Ishikawa (cell line): ENCODE measurements at regions not wholly inside any gene's neighbourhood (a gene's known extent, or its start where the extent isn't known, plus 50 kb on each side); places are given as distances from the start of the nearest gene placed in this dataset.

Source experiments
- CREB1 ChIP-seq: IDR thresholded peaks from 2 replicates; pipeline ENCODE4 v1.6.1; 2012; ENCODE audit warnings: low read depth
- EGR1 ChIP-seq: IDR thresholded peaks from 2 replicates; pipeline ENCODE4 v1.6.1; 2012
- EP300 ChIP-seq: IDR thresholded peaks from 2 replicates; pipeline ENCODE4 v1.6.1; 2012; ENCODE audit warnings: borderline replicate concordance
- FOXM1 ChIP-seq: IDR thresholded peaks from 2 replicates; pipeline ENCODE4 v1.6.1; 2012; ENCODE audit warnings: low read depth, borderline replicate concordance
- MAX ChIP-seq: IDR thresholded peaks from 2 replicates; pipeline ENCODE4 v1.6.1; 2012
- NFIC ChIP-seq: IDR thresholded peaks from 2 replicates; pipeline ENCODE4 v1.6.1; 2012
- RAD21 ChIP-seq: IDR thresholded peaks from 2 replicates; pipeline ENCODE4 v1.6.1; 2012; ENCODE audit warnings: low read depth
- TCF12 ChIP-seq: IDR thresholded peaks from 2 replicates; pipeline ENCODE4 v1.6.1; 2012; ENCODE audit warnings: low read depth
- TEAD4 ChIP-seq: IDR thresholded peaks from 2 replicates; pipeline ENCODE4 v1.6.1; 2012
- YY1 ChIP-seq: IDR thresholded peaks from 2 replicates; pipeline ENCODE4 v1.6.1; 2012; ENCODE audit warnings: low read depth
- ZBTB7A ChIP-seq: IDR thresholded peaks from 2 replicates; pipeline ENCODE4 v1.6.1; 2012; ENCODE audit warnings: low read depth
- TF ChIP-seq, protein P1 (sequence below): IDR thresholded peaks from 2 replicates; pipeline ENCODE4 v1.6.1; 2012; ENCODE audit warnings: low read depth, mild to moderate bottlenecking
- TF ChIP-seq, protein P2 (sequence below): IDR thresholded peaks from 2 replicates; pipeline ENCODE4 v1.6.1; 2012

DNA sequence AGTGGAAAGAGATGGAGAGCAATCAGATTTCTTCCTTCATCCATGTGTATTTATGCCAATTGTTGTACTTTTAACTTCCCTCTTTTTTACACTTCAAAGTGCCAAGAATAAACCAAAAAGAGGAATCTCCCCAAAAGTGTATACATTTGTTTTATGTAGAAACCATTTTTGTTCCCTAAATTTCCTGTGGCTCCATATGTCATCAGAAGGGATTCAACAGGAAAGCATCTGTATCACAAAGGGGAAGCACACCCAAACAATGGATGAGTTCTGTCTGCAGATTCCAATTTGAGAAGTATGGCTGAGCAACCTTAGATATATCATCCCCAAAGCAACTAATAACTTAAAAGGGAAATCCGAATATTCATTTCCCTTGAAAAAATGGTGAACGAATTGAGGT, 275.0 kb downstream of the MREG start:
- TF ChIP-seq TCF12 (no peak), NFIC (no peak), EGR1 (no peak), TEAD4 (no peak), YY1 (no peak), CREB1 (no peak), FOXM1 (no peak), EP300 (no peak), ZBTB7A (no peak), MAX (no peak), RAD21 (no peak)
- TF ChIP-seq, protein P1, sequence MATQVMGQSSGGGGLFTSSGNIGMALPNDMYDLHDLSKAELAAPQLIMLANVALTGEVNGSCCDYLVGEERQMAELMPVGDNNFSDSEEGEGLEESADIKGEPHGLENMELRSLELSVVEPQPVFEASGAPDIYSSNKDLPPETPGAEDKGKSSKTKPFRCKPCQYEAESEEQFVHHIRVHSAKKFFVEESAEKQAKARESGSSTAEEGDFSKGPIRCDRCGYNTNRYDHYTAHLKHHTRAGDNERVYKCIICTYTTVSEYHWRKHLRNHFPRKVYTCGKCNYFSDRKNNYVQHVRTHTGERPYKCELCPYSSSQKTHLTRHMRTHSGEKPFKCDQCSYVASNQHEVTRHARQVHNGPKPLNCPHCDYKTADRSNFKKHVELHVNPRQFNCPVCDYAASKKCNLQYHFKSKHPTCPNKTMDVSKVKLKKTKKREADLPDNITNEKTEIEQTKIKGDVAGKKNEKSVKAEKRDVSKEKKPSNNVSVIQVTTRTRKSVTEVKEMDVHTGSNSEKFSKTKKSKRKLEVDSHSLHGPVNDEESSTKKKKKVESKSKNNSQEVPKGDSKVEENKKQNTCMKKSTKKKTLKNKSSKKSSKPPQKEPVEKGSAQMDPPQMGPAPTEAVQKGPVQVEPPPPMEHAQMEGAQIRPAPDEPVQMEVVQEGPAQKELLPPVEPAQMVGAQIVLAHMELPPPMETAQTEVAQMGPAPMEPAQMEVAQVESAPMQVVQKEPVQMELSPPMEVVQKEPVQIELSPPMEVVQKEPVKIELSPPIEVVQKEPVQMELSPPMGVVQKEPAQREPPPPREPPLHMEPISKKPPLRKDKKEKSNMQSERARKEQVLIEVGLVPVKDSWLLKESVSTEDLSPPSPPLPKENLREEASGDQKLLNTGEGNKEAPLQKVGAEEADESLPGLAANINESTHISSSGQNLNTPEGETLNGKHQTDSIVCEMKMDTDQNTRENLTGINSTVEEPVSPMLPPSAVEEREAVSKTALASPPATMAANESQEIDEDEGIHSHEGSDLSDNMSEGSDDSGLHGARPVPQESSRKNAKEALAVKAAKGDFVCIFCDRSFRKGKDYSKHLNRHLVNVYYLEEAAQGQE = no peak
- TF ChIP-seq, protein P2, sequence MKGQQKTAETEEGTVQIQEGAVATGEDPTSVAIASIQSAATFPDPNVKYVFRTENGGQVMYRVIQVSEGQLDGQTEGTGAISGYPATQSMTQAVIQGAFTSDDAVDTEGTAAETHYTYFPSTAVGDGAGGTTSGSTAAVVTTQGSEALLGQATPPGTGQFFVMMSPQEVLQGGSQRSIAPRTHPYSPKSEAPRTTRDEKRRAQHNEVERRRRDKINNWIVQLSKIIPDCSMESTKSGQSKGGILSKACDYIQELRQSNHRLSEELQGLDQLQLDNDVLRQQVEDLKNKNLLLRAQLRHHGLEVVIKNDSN = no peak
